HepG2 (cell line): ENCODE measurements at regions not wholly inside any gene's neighbourhood (a gene's known extent, or its start where the extent isn't known, plus 50 kb on each side); places are given as distances from the start of the nearest gene placed in this dataset.

Experiments
- ATAC-seq: fragments of 200-7000 bp; cut with Tn5 transposase; 3 replicates; pipeline ENCODE4 v1.9.1; 2020; ENCODE audit warnings: mild to moderate bottlenecking, moderate library complexity
- BruUV-seq: library from RNA; stranded (reverse); fragments of 400-500 nt; replicated peaks from 2 replicates; lab custom pipeline; 2021; lab: Mats Ljungman, UMichigan
- CTCF ChIA-PET: fragments of 300-600 bp; formaldehyde crosslinking; extraction: SDS; loops from one replicate; lab custom pipeline; 2021; ENCODE audit warnings: low total read pairs, inconsistent platforms, low intra/inter-chr PET ratio; lab: Yijun Ruan, JAX
- POLR2A ChIA-PET: fragments of 350-600 bp; sonication (Branson Sonifier 250); formaldehyde crosslinking; loops from one replicate; lab custom pipeline; 2020; ENCODE audit warnings: antibody characterized with exemption, inconsistent platforms; lab: Yijun Ruan, JAX
- DNase-seq: peaks from one replicate; pipeline ENCODE4 v3.0.0-alpha.2; 2015; ENCODE audit warnings: low spot score
- FAIRE-seq: peaks from 3 replicates; lab custom pipeline; 2011; peaks lifted over from hg19 to GRCh38; lab: Jason Lieb, UNC
- H2AFZ ChIP-seq: one replicate; pipeline ENCODE4 v1.6.1; 2011; ENCODE audit warnings: low read length, inconsistent platforms
- H3K27ac ChIP-seq: fragments of 300-600 bp; 3 replicates; pipeline ENCODE4 v1.8.0; 2011; ENCODE audit warnings: mixed run types, mild to moderate bottlenecking, mixed read lengths, low read length, inconsistent platforms; ENCODE audit not compliant: insufficient read depth; ENCODE audit errors: extremely low read length
- H3K27me3 ChIP-seq, 2 experiments: fragments of 200-600 bp in 1 of 2; 2 replicates in 1 of 2; 3 replicates in 1 of 2; pipeline versions ENCODE4 v1.6.0 to v1.8.0; 2011; ENCODE audit warnings: low read length in 2 of 2, mild to moderate bottlenecking in 2 of 2, moderate library complexity in 2 of 2, inconsistent platforms in 1 of 2; ENCODE audit not compliant: insufficient read depth in 2 of 2, control insufficient read depth in 1 of 2
- H3K36me3 ChIP-seq, 2 experiments: fragments of 200-600 bp in 1 of 2; replicated peaks in 1 of 2; 2 replicates in 1 of 2; 3 replicates in 1 of 2; pipeline versions ENCODE4 v1.5.1 to v1.8.0; 2011; ENCODE audit warnings: low read length in 2 of 2, inconsistent platforms in 1 of 2; ENCODE audit not compliant: insufficient read depth in 2 of 2, control insufficient read depth in 1 of 2
- H3K4me1 ChIP-seq: 2 replicates; pipeline ENCODE4 v1.5.1; 2012; ENCODE audit warnings: low read length, inconsistent platforms; ENCODE audit not compliant: insufficient read depth
- H3K4me2 ChIP-seq: 2 replicates; pipeline ENCODE4 v1.6.0; 2011; ENCODE audit warnings: low read depth, low read length, inconsistent platforms
- H3K4me3 ChIP-seq, 3 experiments: fragments of 200-600 bp in 1 of 3; sonication (generic), shearing (Covaris generic) in 1 of 3; replicated peaks in 1 of 3; 2 replicates each; pipeline ENCODE4 v1.5.1; 2011 to 2016; ENCODE audit warnings: low read length in 3 of 3, inconsistent platforms in 2 of 3, low read depth in 2 of 3, mild to moderate bottlenecking in 2 of 3, control low read depth in 1 of 3, mixed read lengths in 1 of 3; ENCODE audit not compliant: insufficient read depth in 1 of 3
- H3K79me2 ChIP-seq: one replicate; pipeline ENCODE4 v1.6.1; 2011; ENCODE audit warnings: low read length, inconsistent platforms; ENCODE audit not compliant: insufficient read depth
- H3K9ac ChIP-seq: 2 replicates; pipeline ENCODE4 v1.6.0; 2011; ENCODE audit warnings: mild to moderate bottlenecking, low read depth, low read length, inconsistent platforms; ENCODE audit not compliant: insufficient read depth
- H3K9me3 ChIP-seq: 2 replicates; pipeline ENCODE4 v1.5.1; 2012; ENCODE audit warnings: mild to moderate bottlenecking, low read length
- H4K20me1 ChIP-seq: 2 replicates; pipeline ENCODE4 v1.6.0; 2011; ENCODE audit warnings: inconsistent platforms, mild to moderate bottlenecking, low read length, moderate library complexity; ENCODE audit not compliant: insufficient read depth
- HIC2 ChIP-seq: sonication (generic); formaldehyde crosslinking; IDR thresholded peaks from 2 replicates; pipeline ENCODE4 v1.9.0; 2022; ENCODE audit warnings: low read depth, missing genetic modification reagents
- KDM4B ChIP-seq: sonication (generic); formaldehyde crosslinking; IDR thresholded peaks from 2 replicates; pipeline ENCODE4 v1.4.0; 2020; ENCODE audit warnings: missing genetic modification reagents
- NFAT5 ChIP-seq: sonication (generic); formaldehyde crosslinking; IDR thresholded peaks from 2 replicates; pipeline ENCODE4 v1.4.0; 2020; ENCODE audit warnings: missing genetic modification reagents
- NR1H2 ChIP-seq: sonication (generic); formaldehyde crosslinking; IDR thresholded peaks from 2 replicates; pipeline ENCODE4 v1.8.1; 2022; ENCODE audit warnings: low read depth, missing genetic modification reagents, borderline replicate concordance
- RNF2 ChIP-seq: fragments of 450-650 bp; conservative IDR thresholded peaks from 2 replicates; pipeline ENCODE4 v1.6.1; 2016; ENCODE audit warnings: low read depth
- TFDP2 ChIP-seq: sonication (generic); formaldehyde crosslinking; IDR thresholded peaks from 2 replicates; pipeline ENCODE4 v1.4.0; 2020; ENCODE audit warnings: missing genetic modification reagents
- ZNF121 ChIP-seq: sonication (generic); formaldehyde crosslinking; IDR thresholded peaks from 2 replicates; pipeline ENCODE4 v1.5.0; 2020; ENCODE audit warnings: mild to moderate bottlenecking, missing genetic modification reagents
- ZNF24 ChIP-seq: fragments of 450-650 bp; IDR thresholded peaks from 2 replicates; pipeline ENCODE4 v1.6.1; 2017; ENCODE audit warnings: antibody characterized with exemption, mild to moderate bottlenecking
- ZNF263 ChIP-seq: sonication (generic); formaldehyde crosslinking; IDR thresholded peaks from 2 replicates; pipeline ENCODE4 v1.4.0; 2020; ENCODE audit warnings: missing genetic modification reagents
- ZNF609 ChIP-seq: sonication (generic); formaldehyde crosslinking; IDR thresholded peaks from 2 replicates; pipeline ENCODE4 v1.4.0; 2020; ENCODE audit warnings: mild to moderate bottlenecking, missing genetic modification reagents, borderline replicate concordance
- ZNF761 ChIP-seq: sonication (generic); formaldehyde crosslinking; conservative IDR thresholded peaks from 2 replicates; pipeline ENCODE4 v1.4.0; 2020; ENCODE audit warnings: mild to moderate bottlenecking, missing genetic modification reagents
- WGBS: methylation state at CpG from one replicate; pipeline ENCODE4 v1.1.6; 2017; ENCODE audit warnings: low lambda C conversion rate; 5-methylcytosine and 5-hydroxymethylcytosine counted together
- in situ Hi-C: cut with HindIII; loops from 2 replicates; pipeline ENCODE4 v1.10.0; 2017; ENCODE audit warnings: low pct_unique_long_range_greater_than_20kb; ENCODE audit not compliant: extremely low pct_ligation_motif_present
- intact Hi-C: fragments of 100-400 bp; cut with micrococcal nuclease; formaldehyde crosslinking; loops from one replicate; pipeline ENCODE4 v1.10.0; 2022; ENCODE audit not compliant: unreplicated experiment

- TF ChIP-seq HIC2 (CRISPR knock-in tag): no peak
- TF ChIP-seq ZNF761 (CRISPR knock-in tag): no peak
- no peak for TF ChIP-seq ZNF609 (CRISPR knock-in tag)
- no peak for TF ChIP-seq NR1H2 (CRISPR knock-in tag)
- no peak for TF ChIP-seq ZNF24
These were observed 195.0 kb upstream of the CYRIA start (continued) for GRCh38 chr2:16860627-16861026.

GRCh38 chr2:16855183-16855582 is 189.5 kb upstream of the CYRIA start:
- H3K4me1 ChIP-seq: no peaks in the 10 kb centered on the region
- ChIA-PET CTCF (no interaction called here), POLR2A (no interaction called here)
- WGBS: 69% methylated on average over 12 of the region's 22 CpGs
- H4K20me1 ChIP-seq: no peaks in the 10 kb centered on the region
- DNase-seq (no peak), FAIRE-seq (no peak), ATAC-seq (no peak)
- no peaks in the 10 kb centered on the region; the same call in 1 of the 2 replicates for H3K9me3 ChIP-seq
- H3K27ac ChIP-seq: no peak overlapping the region
- no peaks in the 10 kb centered on the region for H3K27me3 ChIP-seq
- intact Hi-C loops (no loop called here), in situ Hi-C loops (no loop called here)
- no peak overlapping the region for H3K4me3 ChIP-seq
- no peak overlapping the region for H3K9ac ChIP-seq
- no peak overlapping the region for H3K4me2 ChIP-seq
- no TSS peak for BruUV-seq
- no peaks in the 10 kb centered on the region for H3K79me2 ChIP-seq
- H2AFZ ChIP-seq: no peak overlapping the region
- no peaks in the 10 kb centered on the region for H3K36me3 ChIP-seq
- TF ChIP-seq NFAT5 (CRISPR knock-in tag) (no peak), RNF2 (no peak), KDM4B (no peak), ZNF263 (no peak), ZNF121 (no peak), TFDP2 (CRISPR knock-in tag) (no peak)
